ENCODE measurements at regions not wholly inside any gene's neighbourhood (a gene's known extent, or its start where the extent isn't known, plus 50 kb on each side); places are given as distances from the start of the nearest gene placed in this dataset.
"Not testable (repeated sequence)": the region's sequence is repeated elsewhere in the genome, so short reads cannot be mapped to it uniquely, and the experiment has no call there.

DNA sequence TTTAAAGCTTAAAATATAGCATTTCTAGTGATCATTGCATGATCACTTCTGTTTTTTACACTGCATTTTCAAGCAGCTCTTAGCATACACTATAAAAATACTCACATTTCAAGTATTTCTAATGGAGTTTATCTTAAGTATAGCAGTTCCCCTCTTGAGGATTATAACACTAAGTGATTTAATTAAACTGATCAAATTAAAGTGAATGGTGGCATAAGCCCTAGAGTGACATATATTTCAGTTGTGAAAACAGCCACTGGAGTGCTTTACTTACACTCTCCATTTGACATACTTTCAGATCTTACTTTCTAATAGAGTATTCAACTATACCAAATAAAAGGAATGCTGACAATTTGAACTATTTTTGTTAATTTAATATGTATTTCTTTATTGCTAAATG is 623.3 kb upstream of the TMPRSS15 start:
- no peak for DNase-seq
- intact Hi-C loops (cut with DNase I): no loop called here

GRCh38 chr21:19029816-19030215 is 626.2 kb upstream of the TMPRSS15 start:
- no peak for DNase-seq
- intact Hi-C loops (cut with DNase I): no loop called here

DNA sequence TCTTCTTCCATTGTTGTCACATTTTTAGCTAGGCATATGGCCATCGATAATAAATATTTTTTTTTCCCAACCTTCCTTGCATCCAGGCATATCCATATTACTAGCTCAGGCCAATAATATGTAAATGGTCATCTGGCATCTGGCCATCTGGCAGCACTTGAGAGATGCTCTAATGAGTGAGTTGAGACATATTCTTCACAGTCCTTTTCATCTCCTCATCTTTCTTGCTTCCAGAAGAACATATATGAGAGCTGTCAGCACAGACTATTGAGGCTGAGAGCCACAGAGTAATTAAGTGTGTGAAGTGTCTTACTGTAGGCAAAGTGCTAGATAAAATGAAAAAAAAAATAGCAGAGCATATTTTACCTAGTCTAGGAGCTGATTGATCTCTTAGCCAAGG is 628.4 kb upstream of the TMPRSS15 start:
- DNase-seq: no peak
- intact Hi-C loops (cut with DNase I): no loop called here

- intact Hi-C loops (cut with DNase I): no loop called here
- no peak for DNase-seq
These were observed 630.5 kb upstream of the TMPRSS15 start for GRCh38 chr21:19034041-19034440.

DNA sequence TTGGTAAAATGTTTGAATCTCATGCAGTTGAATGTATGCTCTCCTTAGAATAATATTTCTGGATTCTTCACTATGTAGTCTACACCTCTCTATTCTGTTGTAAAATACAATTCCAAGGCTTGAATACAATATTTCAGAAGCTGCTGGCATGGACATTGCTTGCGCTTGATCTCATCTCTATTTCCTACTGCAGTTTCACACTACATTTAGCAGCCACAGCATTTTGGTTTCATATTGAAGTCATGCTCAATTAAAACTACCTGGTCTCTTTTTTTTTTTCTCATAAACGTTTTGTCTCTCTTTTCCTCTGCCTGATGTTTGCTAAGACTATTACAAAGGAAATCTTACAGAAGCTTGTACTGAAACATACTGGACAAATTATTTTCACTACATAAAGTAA is 631.0 kb upstream of the TMPRSS15 start:
- intact Hi-C loops (cut with DNase I): no loop called here
- no peak for DNase-seq

DNA sequence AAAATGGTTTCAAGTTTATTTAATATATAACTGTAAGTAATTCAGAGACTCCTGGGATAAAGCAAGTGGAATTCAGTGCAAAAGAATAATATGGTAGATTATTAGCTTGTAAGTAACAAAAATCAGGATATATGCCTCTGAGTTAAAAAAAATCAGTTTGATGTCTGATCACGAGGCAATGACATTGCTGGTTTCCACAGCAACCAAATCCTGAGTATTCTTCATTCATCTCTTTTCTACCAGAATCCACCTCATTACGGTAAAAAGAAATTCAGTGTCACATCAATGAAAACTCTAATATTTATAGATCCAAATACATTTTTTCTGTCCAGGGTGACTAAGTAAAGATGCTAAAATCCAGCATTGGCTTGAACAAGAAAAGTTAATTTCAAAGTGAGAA is 642.3 kb upstream of the TMPRSS15 start:
- intact Hi-C loops (cut with DNase I): no loop called here
- no peak for DNase-seq

DNA sequence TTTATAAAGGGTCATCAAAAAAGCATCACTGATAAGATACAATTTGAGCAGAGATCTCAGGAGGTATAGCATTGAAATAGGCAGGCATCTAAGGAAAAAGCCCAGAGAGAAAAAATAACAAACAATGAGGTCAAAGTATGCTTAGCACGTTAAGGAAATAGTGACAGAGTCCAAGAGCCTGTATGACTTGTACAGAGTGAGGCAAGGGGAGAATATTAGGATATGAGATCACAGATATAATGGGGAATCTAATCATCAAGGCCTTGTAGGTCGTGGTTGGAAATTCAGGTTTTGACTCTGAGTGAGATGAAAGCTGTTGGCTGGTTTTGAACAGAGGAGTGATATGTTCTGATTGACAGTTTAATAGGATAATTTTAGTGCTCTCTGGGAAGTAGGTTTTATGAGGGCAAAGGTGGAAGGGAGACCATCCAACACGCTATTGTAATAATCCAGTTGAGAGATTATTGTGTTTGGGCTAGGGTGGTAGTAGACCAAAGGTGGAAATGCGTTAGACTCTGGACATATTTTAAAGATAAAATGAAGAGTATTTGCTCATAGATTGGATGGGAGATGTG is 644.6 kb upstream of the TMPRSS15 start:
- intact Hi-C loops (cut with DNase I): no loop called here
- DNase-seq: no peak

- intact Hi-C loops (cut with DNase I): no loop called here
- DNase-seq: no peak
These were observed 646.0 kb upstream of the TMPRSS15 start for GRCh38 chr21:19049567-19049966.

GRCh38 chr21:19065164-19065563 is 661.6 kb upstream of the TMPRSS15 start:
- intact Hi-C loops (cut with DNase I): no loop called here
- peak in 1 of 10 donors; percentile 74 for DNase-seq

- DNase-seq: no peak
These were observed 672.4 kb upstream of the TMPRSS15 start for GRCh38 chr21:19076031-19076430.

GRCh38 chr21:19109694-19110093 is 706.1 kb upstream of the TMPRSS15 start:
- no peak for DNase-seq
- intact Hi-C loops (cut with DNase I): no loop called here

More at GRCh38 chr21:19076031-19076430, 672.4 kb upstream of the TMPRSS15 start:
- intact Hi-C loops (cut with DNase I): no loop called here

GRCh38 chr21:19119259-19119658 is 715.7 kb upstream of the TMPRSS15 start:
- DNase-seq; intact Hi-C loops (cut with DNase I): not testable (repeated sequence)

GRCh38 chr21:19120591-19120990 is 717.0 kb upstream of the TMPRSS15 start:
- DNase-seq: no peak
- intact Hi-C loops (cut with DNase I): no loop called here

GRCh38 chr21:19122356-19122755 is 718.8 kb upstream of the TMPRSS15 start:
- intact Hi-C loops (cut with DNase I): no loop called here
- DNase-seq: no peak

DNA sequence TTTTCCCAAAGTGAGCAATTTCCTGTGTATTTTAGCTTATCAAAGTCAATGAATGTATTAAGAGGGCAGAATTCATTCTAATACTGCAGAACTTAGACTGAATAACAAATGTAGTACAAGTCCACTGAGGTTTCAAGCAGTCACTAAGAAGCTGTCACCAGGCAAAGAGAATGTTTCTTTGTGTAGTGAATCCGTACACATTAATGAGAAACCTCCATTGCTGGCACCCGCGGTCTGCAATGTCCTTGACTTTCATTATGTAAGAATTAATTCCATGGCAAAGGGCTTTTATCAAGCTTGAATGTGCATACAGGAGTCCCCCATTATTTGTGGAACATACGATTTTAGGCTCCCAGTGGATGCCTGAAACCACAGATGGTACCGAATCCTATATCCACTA is 719.5 kb upstream of the TMPRSS15 start:
- no peak for DNase-seq
- intact Hi-C loops (cut with DNase I): no loop called here

DNA sequence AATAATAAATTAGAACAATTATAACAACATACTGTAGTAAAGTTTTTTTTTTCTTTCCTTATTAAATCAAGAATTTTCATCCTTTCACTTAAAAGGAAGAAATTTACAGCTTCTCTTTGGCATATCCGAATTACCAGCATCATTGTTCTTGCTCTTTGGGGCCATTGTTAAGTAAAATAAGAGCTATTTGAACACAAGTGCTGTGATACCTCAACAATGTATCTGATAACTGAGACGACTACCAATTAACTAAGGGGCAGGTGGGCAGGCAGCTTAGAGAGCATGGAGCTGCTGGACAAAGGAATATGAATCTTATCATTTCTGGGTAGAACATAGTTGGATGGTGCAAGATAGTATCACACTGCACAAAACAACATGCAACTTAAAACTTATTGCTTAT is 719.9 kb upstream of the TMPRSS15 start:
- intact Hi-C loops (cut with DNase I): no loop called here
- DNase-seq: no peak

DNA sequence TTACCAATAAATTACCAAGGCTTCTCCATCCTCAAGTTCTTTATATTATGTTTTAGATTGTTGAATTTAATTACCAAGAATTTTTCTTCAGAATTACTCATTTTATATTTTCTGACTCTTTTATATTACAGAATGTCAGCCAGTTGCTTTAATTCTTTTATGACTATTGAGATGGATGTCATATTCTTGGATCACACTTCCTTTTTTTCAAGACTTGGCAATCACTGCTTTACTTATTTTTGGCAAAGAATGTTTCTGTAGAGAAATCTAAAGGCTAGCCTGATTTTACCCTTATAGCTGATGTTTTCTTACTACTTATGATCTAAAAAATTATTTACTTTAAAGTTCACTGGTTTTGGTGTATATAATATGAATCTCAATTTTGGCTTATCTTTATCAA is 721.1 kb upstream of the TMPRSS15 start:
- no peak for DNase-seq
- intact Hi-C loops (cut with DNase I): no loop called here

GRCh38 chr21:19130379-19131028 is 726.9 kb upstream of the TMPRSS15 start:
- intact Hi-C loops (cut with DNase I): no loop called here

DNA sequence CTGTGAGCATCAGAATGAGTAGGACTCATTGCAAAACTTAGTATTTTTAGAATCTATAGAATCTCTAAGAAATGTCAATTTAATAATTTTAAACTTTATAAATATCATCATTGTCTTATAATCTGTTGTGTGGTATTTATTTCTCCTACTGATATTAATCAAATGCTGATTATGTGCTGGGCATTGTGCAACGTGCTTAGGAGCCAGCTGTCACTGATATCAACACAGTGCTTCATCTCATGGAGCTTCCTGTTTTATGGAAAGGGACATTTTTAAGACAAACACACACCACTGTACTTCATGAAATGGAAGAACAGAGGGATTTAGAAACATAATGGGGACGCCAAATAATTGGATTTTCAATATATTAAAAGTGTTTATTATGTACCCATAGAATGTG is 737.9 kb upstream of the TMPRSS15 start:
- intact Hi-C loops (cut with DNase I): no loop called here
- DNase-seq: no peak

More at GRCh38 chr21:19130379-19131028, 726.9 kb upstream of the TMPRSS15 start:
- no peak for DNase-seq

DNA sequence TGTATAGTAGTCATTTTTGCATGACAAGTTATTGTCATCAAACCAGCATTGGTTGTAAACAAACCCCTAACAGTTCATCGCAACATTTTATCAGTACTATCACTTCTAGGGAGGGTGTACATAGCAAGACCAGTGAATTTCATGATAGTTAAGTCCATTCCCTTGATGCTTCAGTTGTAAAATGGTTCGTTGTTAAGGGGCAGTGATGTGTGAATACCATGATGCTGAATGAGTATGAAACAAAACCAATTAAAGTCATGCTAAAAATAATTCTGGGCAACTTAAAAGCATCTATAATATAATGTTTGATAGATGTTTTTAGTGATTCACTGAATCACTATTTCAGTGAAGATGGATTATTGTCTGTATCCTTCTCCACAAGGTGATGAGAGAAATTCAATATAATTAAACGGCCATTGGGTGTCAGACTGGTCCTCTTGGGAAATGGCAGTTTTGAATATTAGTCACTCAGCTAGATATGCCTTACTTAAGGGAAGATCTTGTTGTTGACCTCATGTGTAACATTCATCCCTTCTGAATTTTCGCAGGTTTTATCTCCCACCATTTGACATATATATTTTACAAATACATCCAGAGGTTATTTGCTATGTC is 742.2 kb upstream of the TMPRSS15 start:
- DNase-seq: no peak
- intact Hi-C loops (cut with DNase I): no loop called here

DNA sequence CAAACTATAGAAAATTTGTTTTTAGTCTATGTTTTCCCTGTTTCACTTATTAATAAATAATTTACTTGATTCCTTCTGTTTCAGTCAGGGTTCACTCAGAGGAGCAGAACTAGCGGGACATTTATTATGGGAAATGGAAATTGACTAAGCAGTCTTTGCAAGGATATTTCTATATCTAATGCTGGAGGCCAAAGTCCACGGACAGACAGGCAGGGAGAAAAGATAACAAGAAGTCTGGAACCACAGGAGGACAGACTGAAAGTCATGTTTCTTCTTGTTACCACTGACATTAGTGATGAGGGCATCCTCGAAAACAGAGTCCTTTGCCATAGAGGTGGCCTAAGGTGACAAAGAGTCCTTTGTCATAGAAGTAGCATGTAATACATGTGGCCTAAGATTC is 744.5 kb upstream of the TMPRSS15 start:
- intact Hi-C loops (cut with DNase I): no loop called here
- no peak for DNase-seq

- intact Hi-C loops (cut with DNase I): no loop called here
- DNase-seq: no peak
These were observed 768.0 kb upstream of the TMPRSS15 start for GRCh38 chr21:19171585-19171984.
